SK-N-SH (cell line): ENCODE measurements at regions not wholly inside any gene's neighbourhood (a gene's known extent, or its start where the extent isn't known, plus 50 kb on each side); places are given as distances from the start of the nearest gene placed in this dataset.

Experiments
- CTCF ChIA-PET: fragments of 300-600, 350-600 bp; formaldehyde crosslinking; extraction: SDS; loops from one replicate; lab custom pipeline; 2021; lab: Yijun Ruan, JAX
- POLR2A ChIA-PET: fragments of 350-600 bp; sonication (Branson Sonifier 250); formaldehyde crosslinking; extraction: SDS; loops from one replicate; lab custom pipeline; 2020; ENCODE audit warnings: antibody characterized with exemption, inconsistent platforms; lab: Yijun Ruan, JAX
- DNase-seq: peaks from one replicate; pipeline ENCODE4 v3.0.0; 2012
- H2AFZ ChIP-seq: fragments of 200-600 bp; sonication (generic); 2 replicates; pipeline ENCODE4 v1.8.1; 2016; ENCODE audit warnings: antibody characterized with exemption, mild to moderate bottlenecking, low read depth
- H3F3A ChIP-seq: fragments of 200-600 bp; sonication (generic); replicated peaks from 2 replicates; pipeline ENCODE3; 2016; ENCODE audit warnings: antibody characterized with exemption, mild to moderate bottlenecking; ENCODE audit not compliant: insufficient read depth
- H3K27ac ChIP-seq, 2 experiments: fragments of 200-500 bp in 1 of 2; fragments of 200-600 bp in 1 of 2; sonication (Bioruptor generic) in 1 of 2; sonication (generic), shearing (Covaris generic) in 1 of 2; 2 replicates each; pipeline versions ENCODE4 v1.5.1 to v1.6.1; 2014 to 2016; ENCODE audit warnings: low read depth in 2 of 2, inconsistent platforms in 1 of 2, low read length in 1 of 2, mild to moderate bottlenecking in 1 of 2, mixed read lengths in 1 of 2
- H3K27me3 ChIP-seq: fragments of 200-600 bp; sonication (generic), shearing (Covaris generic); 2 replicates; pipeline ENCODE4 v1.6.1; 2016; ENCODE audit warnings: mixed run types; ENCODE audit not compliant: insufficient read depth
- H3K36me3 ChIP-seq, 2 experiments: fragments of 200-500 bp in 1 of 2; fragments of 200-600 bp in 1 of 2; sonication (Bioruptor generic) in 1 of 2; sonication (generic) in 1 of 2; replicated peaks in 1 of 2; 2 replicates each; pipeline versions ENCODE3 to v1.5.1; 2014 to 2016; ENCODE audit warnings: low read length in 1 of 2, mild to moderate bottlenecking in 1 of 2; ENCODE audit not compliant: insufficient read depth in 2 of 2, control insufficient read depth in 1 of 2
- H3K4me1 ChIP-seq, 2 experiments: fragments of 200-500 bp in 1 of 2; fragments of 200-600 bp in 1 of 2; sonication (Bioruptor generic) in 1 of 2; sonication (generic), shearing (Covaris generic) in 1 of 2; 2 replicates each; pipeline versions ENCODE4 v1.5.1 to v1.6.1; 2014 to 2016; ENCODE audit warnings: low read depth in 1 of 2, low read length in 1 of 2, mixed run types in 1 of 2; ENCODE audit not compliant: insufficient read depth in 2 of 2, control insufficient read depth in 1 of 2
- H3K4me2 ChIP-seq: fragments of 200-600 bp; sonication (generic), shearing (Covaris generic); 2 replicates; pipeline ENCODE4 v1.6.1; 2017; ENCODE audit warnings: mixed run types
- H3K4me3 ChIP-seq, 2 experiments: fragments of 200-500 bp in 1 of 2; fragments of 200-600 bp in 1 of 2; sonication (Bioruptor generic) in 1 of 2; sonication (generic), shearing (Covaris generic) in 1 of 2; 2 replicates each; pipeline versions ENCODE4 v1.5.1 to v1.8.1; 2014 to 2016; ENCODE audit warnings: low read depth in 2 of 2, inconsistent platforms in 1 of 2, low read length in 1 of 2, mild to moderate bottlenecking in 1 of 2, mixed read lengths in 1 of 2, moderate library complexity in 1 of 2
- H3K79me2 ChIP-seq: fragments of 200-600 bp; sonication (generic); 2 replicates; pipeline ENCODE4 v1.8.1; 2017; ENCODE audit warnings: mild to moderate bottlenecking; ENCODE audit not compliant: insufficient read depth
- H3K9ac ChIP-seq: fragments of 200-600 bp; sonication (generic); 2 replicates; pipeline ENCODE4 v1.6.1; 2017; ENCODE audit warnings: mixed run types
- H3K9me2 ChIP-seq: fragments of 200-600 bp; sonication (generic); 2 replicates; pipeline ENCODE4 v1.6.1; 2017; ENCODE audit warnings: mixed run types
- H3K9me3 ChIP-seq: fragments of 200-600 bp; sonication (generic); 2 replicates; pipeline ENCODE4 v1.6.1; 2017; ENCODE audit warnings: mixed run types, mild to moderate bottlenecking, moderate library complexity
- H4K20me1 ChIP-seq: fragments of 200-600 bp; sonication (generic); 2 replicates; pipeline ENCODE4 v1.6.1; 2017; ENCODE audit warnings: mild to moderate bottlenecking, mixed run types; ENCODE audit not compliant: insufficient read depth
- CHD2 ChIP-seq: fragments of 150-350 bp; IDR thresholded peaks from 2 replicates; pipeline ENCODE4 v1.6.1; 2018; ENCODE audit warnings: low read length; ENCODE audit not compliant: partially characterized antibody
- ELF1 ChIP-seq: IDR thresholded peaks from 2 replicates; pipeline ENCODE4 v1.4.0; 2012
- EP300 ChIP-seq, 2 experiments: IDR thresholded peaks; 2 replicates each; pipeline versions ENCODE4 v1.4.0 to v1.6.1; 2012; ENCODE audit warnings: borderline replicate concordance in 1 of 2, low read depth in 1 of 2, low read length in 1 of 2
- FOSL2 ChIP-seq: IDR thresholded peaks from 2 replicates; pipeline ENCODE4 v1.4.0; 2012; ENCODE audit warnings: low read depth, mild to moderate bottlenecking, moderate library complexity, borderline replicate concordance
- FOXM1 ChIP-seq: IDR thresholded peaks from 2 replicates; pipeline ENCODE4 v1.4.0; 2012; ENCODE audit warnings: low read depth, mild to moderate bottlenecking
- GATA2 ChIP-seq: sonication (generic); formaldehyde crosslinking; IDR thresholded peaks from 2 replicates; pipeline ENCODE4 v1.5.0; 2020; ENCODE audit warnings: mild to moderate bottlenecking, missing genetic modification reagents
- JUND ChIP-seq: IDR thresholded peaks from 2 replicates; pipeline ENCODE4 v1.4.0; 2012
- MXI1 ChIP-seq: IDR thresholded peaks from 2 replicates; pipeline ENCODE4 v1.6.1; 2012; ENCODE audit warnings: mild to moderate bottlenecking, low read depth, low read length, improper control_type of control experiment
- NRF1 ChIP-seq: IDR thresholded peaks from 2 replicates; pipeline ENCODE4 v1.6.1; 2012; ENCODE audit warnings: low read depth, mild to moderate bottlenecking, low read length
- PBX3 ChIP-seq: IDR thresholded peaks from 2 replicates; pipeline ENCODE4; 2012
- POLR2AphosphoS5 ChIP-seq: IDR thresholded peaks from 2 replicates; pipeline ENCODE4 v1.6.1; 2012; ENCODE audit warnings: low read depth, low read length
- RAD21 ChIP-seq: IDR thresholded peaks from 2 replicates; pipeline ENCODE4 v1.6.1; 2012; ENCODE audit warnings: mild to moderate bottlenecking, low read length
- RFX5 ChIP-seq: IDR thresholded peaks from 2 replicates; pipeline ENCODE4 v1.6.1; 2012; ENCODE audit warnings: mild to moderate bottlenecking, improper control_type of control experiment, low read length
- RXRA ChIP-seq: IDR thresholded peaks from 2 replicates; pipeline ENCODE4 v1.4.0; 2012; ENCODE audit warnings: low read depth, mild to moderate bottlenecking, borderline replicate concordance
- SIN3A ChIP-seq: IDR thresholded peaks from 2 replicates; pipeline ENCODE4 v1.6.1; 2012; ENCODE audit warnings: low read depth, mild to moderate bottlenecking, low read length, moderate library complexity, borderline replicate concordance
- SMC3 ChIP-seq: IDR thresholded peaks from 2 replicates; pipeline ENCODE4 v1.6.1; 2012; ENCODE audit warnings: low read depth, low read length, improper control_type of control experiment
- TAF1 ChIP-seq: IDR thresholded peaks from 2 replicates; pipeline ENCODE4 v1.6.1; 2012; ENCODE audit warnings: low read depth, mild to moderate bottlenecking, low read length, moderate library complexity, borderline replicate concordance
- TEAD4 ChIP-seq: IDR thresholded peaks from 2 replicates; pipeline ENCODE4 v1.4.0; 2012; ENCODE audit warnings: mild to moderate bottlenecking, borderline replicate concordance; ENCODE audit not compliant: insufficient read depth
- USF1 ChIP-seq: IDR thresholded peaks from 2 replicates; pipeline ENCODE4 v1.4.0; 2012; ENCODE audit warnings: low read depth, borderline replicate concordance
- USF2 ChIP-seq: fragments of 150-350 bp; IDR thresholded peaks from 2 replicates; pipeline ENCODE4 v1.6.1; 2017; ENCODE audit warnings: antibody characterized with exemption, low read length, low read depth, borderline replicate concordance
- YY1 ChIP-seq: IDR thresholded peaks from 2 replicates; pipeline ENCODE4 v1.4.0; 2012; ENCODE audit warnings: low read depth, mild to moderate bottlenecking
- WGBS: methylation state at CpG from one replicate; pipeline ENCODE4 v1.1.6; 2017; ENCODE audit warnings: low lambda C conversion rate; 5-methylcytosine and 5-hydroxymethylcytosine counted together
- TF ChIP-seq, protein P1 (sequence below): fragments of 200-600 bp; sonication (generic); IDR thresholded peaks from 2 replicates; pipeline ENCODE4 v1.6.1; 2017; ENCODE audit warnings: antibody characterized with exemption, mild to moderate bottlenecking, moderate library complexity
- TF ChIP-seq, protein P2 (sequence below): IDR thresholded peaks from 2 replicates; pipeline ENCODE4 v1.4.0; 2012; ENCODE audit warnings: low read depth

GRCh38 chr18:39190508-39190907 is 1624.9 kb upstream of the CELF4 start:
- no peaks in the 10 kb centered on the region for H3K27me3 ChIP-seq
- H3F3A ChIP-seq, result no peaks in the 10 kb centered on the region
- H3K27ac ChIP-seq, result no peak overlapping the region
- POLR2A ChIA-PET, result no interaction called here
- TF ChIP-seq SIN3A (no peak), SMC3 (no peak), PBX3 (no peak), POLR2AphosphoS5 (no peak), RXRA (no peak), GATA2 (CRISPR knock-in tag) (no peak), MXI1 (no peak), FOSL2 (no peak), TEAD4 (no peak)
- TF ChIP-seq, protein P1, sequence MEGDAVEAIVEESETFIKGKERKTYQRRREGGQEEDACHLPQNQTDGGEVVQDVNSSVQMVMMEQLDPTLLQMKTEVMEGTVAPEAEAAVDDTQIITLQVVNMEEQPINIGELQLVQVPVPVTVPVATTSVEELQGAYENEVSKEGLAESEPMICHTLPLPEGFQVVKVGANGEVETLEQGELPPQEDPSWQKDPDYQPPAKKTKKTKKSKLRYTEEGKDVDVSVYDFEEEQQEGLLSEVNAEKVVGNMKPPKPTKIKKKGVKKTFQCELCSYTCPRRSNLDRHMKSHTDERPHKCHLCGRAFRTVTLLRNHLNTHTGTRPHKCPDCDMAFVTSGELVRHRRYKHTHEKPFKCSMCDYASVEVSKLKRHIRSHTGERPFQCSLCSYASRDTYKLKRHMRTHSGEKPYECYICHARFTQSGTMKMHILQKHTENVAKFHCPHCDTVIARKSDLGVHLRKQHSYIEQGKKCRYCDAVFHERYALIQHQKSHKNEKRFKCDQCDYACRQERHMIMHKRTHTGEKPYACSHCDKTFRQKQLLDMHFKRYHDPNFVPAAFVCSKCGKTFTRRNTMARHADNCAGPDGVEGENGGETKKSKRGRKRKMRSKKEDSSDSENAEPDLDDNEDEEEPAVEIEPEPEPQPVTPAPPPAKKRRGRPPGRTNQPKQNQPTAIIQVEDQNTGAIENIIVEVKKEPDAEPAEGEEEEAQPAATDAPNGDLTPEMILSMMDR, result no peak
- no peaks in the 10 kb centered on the region for H3K4me1 ChIP-seq
- H3K9me2 ChIP-seq, result no peaks in the 10 kb centered on the region
- no peak overlapping the region for H3K4me2 ChIP-seq
- no peaks in the 10 kb centered on the region; the same call in 1 of the 2 replicates for H3K9me3 ChIP-seq
- no peak overlapping the region for H3K9ac ChIP-seq
- CTCF ChIA-PET, result no interaction called here
- DNase-seq, result no peak
- no peak overlapping the region for H2AFZ ChIP-seq
- no peaks in the 10 kb centered on the region for H4K20me1 ChIP-seq
- no peaks in the 10 kb centered on the region for H3K79me2 ChIP-seq
- no peaks in the 10 kb centered on the region for H3K36me3 ChIP-seq
- WGBS, result 24% methylated on average over 3 of the region's 3 CpGs
- H3K4me3 ChIP-seq, result no peak overlapping the region

GRCh38 chr18:39188278-39188677 is 1622.7 kb upstream of the CELF4 start:
- no peaks in the 10 kb centered on the region for H3K9me2 ChIP-seq
- no peaks in the 10 kb centered on the region for H3K27me3 ChIP-seq
- peaks cover 0 to 3% of the 10 kb centered on the region in 2 experiments; a peak in 2 of 4 replicates for H3K4me1 ChIP-seq
- DNase-seq, result no peak
- ChIA-PET CTCF (interaction anchor here (1.1 kb wide), 1 partner anchor 17 kb away, joined by 3 read pairs; no protein-coding TSS in a partner anchor), POLR2A (no interaction called here)
- no peaks in the 10 kb centered on the region for H4K20me1 ChIP-seq
- H3K4me2 ChIP-seq, result no peak overlapping the region
- WGBS, result 6% methylated on average over 2 of the region's 2 CpGs
- no peak overlapping the region for H2AFZ ChIP-seq
- H3K36me3 ChIP-seq, result no peaks in the 10 kb centered on the region
- H3K9me3 ChIP-seq, result peaks cover 7% of the 10 kb centered on the region; the same call in 1 of the 2 replicates
- no peak for TF ChIP-seq CHD2
- no peak for TF ChIP-seq RAD21
- TF ChIP-seq FOXM1, result no peak
- no peak for TF ChIP-seq YY1
- TF ChIP-seq TAF1, result no peak
- TF ChIP-seq NRF1, result no peak
- TF ChIP-seq, protein P2, sequence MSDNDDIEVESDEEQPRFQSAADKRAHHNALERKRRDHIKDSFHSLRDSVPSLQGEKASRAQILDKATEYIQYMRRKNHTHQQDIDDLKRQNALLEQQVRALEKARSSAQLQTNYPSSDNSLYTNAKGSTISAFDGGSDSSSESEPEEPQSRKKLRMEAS, result no peak
- TF ChIP-seq USF2, result no peak
- no peak for TF ChIP-seq JUND
- TF ChIP-seq TEAD4, result no peak
- no peak for TF ChIP-seq USF1
- no peak for TF ChIP-seq EP300 (IDR thresholded peaks at IDR 0.05; ENCODE audit: borderline replicate concordance in 1 of 2, low read depth in 1 of 2, low read length in 1 of 2)
- no peak for TF ChIP-seq ELF1
- TF ChIP-seq RFX5, result no peak
- no peak overlapping the region for H3K9ac ChIP-seq
- no peak overlapping the region for H3K4me3 ChIP-seq
- H3K27ac ChIP-seq, result no peak overlapping the region
- no peaks in the 10 kb centered on the region for H3F3A ChIP-seq
- no peaks in the 10 kb centered on the region for H3K79me2 ChIP-seq
